Activated T-cell treated with anti-CD3 and anti-CD28 coated beads for 48 hours (primary cell): ENCODE measurements at regions not wholly inside any gene's neighbourhood (a gene's known extent, or its start where the extent isn't known, plus 50 kb on each side); places are given as distances from the start of the nearest gene placed in this dataset.
"Not testable (repeated sequence)": the region's sequence is repeated elsewhere in the genome, so short reads cannot be mapped to it uniquely, and the experiment has no call there.

ENCODE experiments used
- DNase-seq: peaks from one replicate; pipeline ENCODE4 v3.0.0-alpha.2; 2020; ENCODE audit warnings: low read depth

- no peak for DNase-seq
These were observed 81.3 kb upstream of the C16orf82 start for GRCh38 chr16:26985100-26986065.

- DNase-seq, result no peak
These were observed 79.1 kb upstream of the C16orf82 start for GRCh38 chr16:26987597-26988010.

GRCh38 chr16:26988186-26988585 lies 78.5 kb upstream of the C16orf82 start:
- DNase-seq, result no peak

- not testable (repeated sequence) for DNase-seq
These were observed 76.2 kb upstream of the C16orf82 start for GRCh38 chr16:26990384-26991120.

- no peak for DNase-seq
These were observed 73.9 kb upstream of the C16orf82 start for GRCh38 chr16:26992666-26993349.

GRCh38 chr16:26993511-26993910 lies 73.2 kb upstream of the C16orf82 start:
- DNase-seq, result no peak

- no peak for DNase-seq
These were observed 72.8 kb upstream of the C16orf82 start for GRCh38 chr16:26993963-26994362.

GRCh38 chr16:26995522-26995921 lies 71.2 kb upstream of the C16orf82 start:
- no peak for DNase-seq

- no peak for DNase-seq
These were observed 61.3 kb upstream of the C16orf82 start for GRCh38 chr16:27005386-27005785.
